SH-SY5Y (cell line): ENCODE measurements at regions not wholly inside any gene's neighbourhood (a gene's known extent, or its start where the extent isn't known, plus 50 kb on each side); places are given as distances from the start of the nearest gene placed in this dataset.

ENCODE experiments used
- GATA2 ChIP-seq: IDR thresholded peaks from 2 replicates; pipeline ENCODE4 v1.6.1; 2011; ENCODE audit warnings: mild to moderate bottlenecking, low read depth, low read length
- GATA3 ChIP-seq: IDR thresholded peaks from 2 replicates; pipeline ENCODE4 v1.6.1; 2011; ENCODE audit warnings: low read depth, mild to moderate bottlenecking, low read length, moderate library complexity

DNA sequence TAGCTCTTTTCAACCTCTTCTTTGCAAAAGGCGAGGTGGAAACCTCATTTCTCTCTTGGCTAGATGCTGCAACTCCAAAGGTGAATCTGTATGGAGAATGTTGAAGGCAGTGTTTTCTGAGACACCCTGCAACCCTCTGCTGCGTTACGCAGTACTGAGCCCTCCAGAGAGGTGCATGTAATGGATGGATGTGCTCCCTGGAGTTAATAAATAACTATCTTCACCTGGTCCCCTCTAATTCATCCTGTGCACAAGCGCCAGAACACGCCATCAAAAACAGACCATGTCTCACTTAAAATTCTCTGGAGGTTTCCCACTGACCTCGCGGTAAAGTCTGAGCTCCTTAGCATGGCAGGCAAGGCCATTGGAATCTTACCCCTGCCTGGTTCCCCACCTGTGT lies 234.4 kb upstream of the PWP1 start:
- no peak for TF ChIP-seq GATA2
- TF ChIP-seq GATA3: no peak
